Activated CD4-positive, alpha-beta T cell treated with anti-CD3 and anti-CD28 coated beads for 4 hours (primary cell): ENCODE measurements at regions not wholly inside any gene's neighbourhood (a gene's known extent, or its start where the extent isn't known, plus 50 kb on each side); places are given as distances from the start of the nearest gene placed in this dataset.
"Not testable (repeated sequence)": the region's sequence is repeated elsewhere in the genome, so short reads cannot be mapped to it uniquely, and the experiment has no call there.

ENCODE experiments used
- DNase-seq, 2 donors: peaks; one replicate each; pipeline ENCODE4 v3.0.0-alpha.2; 2020

DNA sequence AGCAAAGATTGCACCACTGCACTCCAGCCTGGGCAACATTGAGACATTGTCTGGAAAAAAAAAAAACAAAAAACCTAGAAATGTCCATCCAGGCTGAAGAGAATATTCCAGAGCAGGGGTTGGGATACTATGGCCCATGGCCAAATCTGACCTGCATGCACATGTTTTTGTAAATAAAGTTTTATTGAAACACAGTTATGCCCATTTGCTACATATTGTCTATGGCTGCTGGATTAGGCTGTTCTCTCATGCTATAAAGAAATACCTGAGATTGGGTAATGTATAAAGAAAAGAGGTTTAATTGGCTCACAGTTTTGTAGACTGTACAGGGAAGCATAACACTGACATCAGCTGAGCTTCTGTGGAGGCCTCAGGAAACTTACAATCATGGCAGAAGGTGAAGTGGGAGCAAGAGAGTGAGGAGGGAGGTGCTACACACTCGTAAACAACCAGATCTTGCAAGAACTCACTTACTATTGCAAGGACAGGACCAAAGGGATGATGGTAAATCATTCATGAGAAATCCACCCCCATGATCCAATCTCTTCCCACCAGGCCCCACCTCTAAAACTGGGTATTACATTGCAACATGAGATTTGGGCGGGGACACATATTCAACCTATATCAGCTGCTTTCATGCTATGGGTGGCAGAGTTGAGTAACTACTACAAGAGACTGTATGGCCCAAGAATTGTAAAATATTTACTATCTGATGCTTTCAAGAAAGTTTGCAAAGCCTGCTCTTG, 137.8 kb upstream of the ROPN1B start:
- not testable (repeated sequence) for DNase-seq

DNA sequence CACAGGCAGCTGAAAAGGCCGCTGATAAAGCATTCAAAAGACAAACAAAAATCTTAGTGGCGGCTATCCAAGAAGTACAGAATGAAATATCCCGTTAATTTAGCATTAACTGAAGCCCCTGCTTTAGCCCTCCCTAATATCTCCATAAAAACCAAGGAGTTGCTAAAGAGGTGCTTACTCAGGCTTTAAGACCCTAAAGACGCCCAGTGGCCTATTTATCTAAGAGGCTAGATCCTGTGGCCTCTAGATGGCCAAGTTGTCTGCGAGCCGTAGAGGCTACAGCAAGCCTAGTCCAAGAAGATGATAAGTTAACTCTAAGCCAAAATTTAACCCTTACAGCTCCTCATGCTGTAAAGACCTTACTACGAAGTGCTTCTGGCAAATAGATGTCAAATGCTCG, 133.4 kb upstream of the ROPN1B start:
- not testable (repeated sequence) for DNase-seq

DNA sequence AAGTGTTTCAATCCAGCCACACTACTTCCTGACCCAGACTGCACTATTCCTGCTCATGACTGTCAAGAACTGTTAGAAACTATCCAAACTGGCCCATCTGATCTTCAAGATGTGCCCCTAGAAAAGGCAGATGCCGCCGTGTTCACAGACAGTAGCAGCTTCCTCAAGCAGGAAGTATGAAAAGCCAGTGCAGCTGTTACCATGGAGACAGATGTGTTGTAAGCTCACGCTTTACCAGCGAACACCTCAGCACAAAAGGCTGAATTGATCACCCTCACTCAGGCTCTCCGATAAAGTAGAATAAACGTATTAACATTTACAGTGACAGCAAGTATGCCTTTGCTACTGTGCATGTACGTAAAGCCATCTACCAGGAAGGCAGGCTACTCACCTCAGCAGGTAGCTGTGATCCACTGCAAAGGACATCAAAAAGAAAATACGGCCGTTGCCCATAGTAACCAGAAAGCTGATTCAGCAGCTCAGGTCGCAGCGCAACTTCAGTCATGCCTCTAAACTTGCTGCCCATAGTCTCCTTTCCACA, 132.9 kb upstream of the ROPN1B start:
- DNase-seq: peak; percentile 8 to 29

DNA sequence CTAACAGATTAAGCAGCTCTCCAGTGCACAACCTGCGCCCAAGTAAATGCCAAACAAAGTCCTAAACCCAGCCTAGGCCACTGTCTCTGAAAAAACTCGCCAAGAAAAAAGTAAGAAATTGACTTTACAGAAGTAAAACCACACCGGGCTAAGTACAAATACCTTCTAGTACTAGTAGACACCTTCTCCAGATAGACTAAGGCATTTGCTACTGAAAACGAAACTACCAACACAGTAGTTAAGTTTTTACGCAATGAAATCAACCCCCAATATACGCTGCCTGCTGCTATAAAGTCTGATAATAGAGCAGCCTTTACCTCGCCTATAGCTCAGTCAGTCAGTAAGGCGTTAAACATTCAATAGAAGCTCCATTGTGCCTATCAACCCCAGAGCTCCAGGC, 132.2 kb upstream of the ROPN1B start:
- DNase-seq: not testable (repeated sequence)

DNA sequence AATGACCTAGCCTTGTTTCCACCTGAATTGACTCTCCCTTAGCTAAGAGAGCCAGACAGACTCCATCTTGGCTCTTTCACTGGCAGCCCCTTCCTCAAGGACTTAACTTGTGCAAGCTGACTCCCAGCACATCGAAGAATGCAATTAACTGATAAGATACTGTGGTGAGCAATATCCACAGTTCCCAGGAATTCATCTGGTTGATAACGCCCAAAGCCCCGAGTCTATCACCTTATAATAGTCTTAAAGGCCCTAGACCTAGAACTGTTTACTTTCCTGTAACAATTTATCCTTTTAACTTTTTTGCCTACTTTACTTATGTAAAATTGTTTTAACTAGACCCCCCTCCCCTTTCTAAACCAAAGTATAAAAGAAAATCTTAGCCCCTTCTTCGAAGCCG, 130.1 kb upstream of the ROPN1B start:
- DNase-seq: not testable (repeated sequence)

DNA sequence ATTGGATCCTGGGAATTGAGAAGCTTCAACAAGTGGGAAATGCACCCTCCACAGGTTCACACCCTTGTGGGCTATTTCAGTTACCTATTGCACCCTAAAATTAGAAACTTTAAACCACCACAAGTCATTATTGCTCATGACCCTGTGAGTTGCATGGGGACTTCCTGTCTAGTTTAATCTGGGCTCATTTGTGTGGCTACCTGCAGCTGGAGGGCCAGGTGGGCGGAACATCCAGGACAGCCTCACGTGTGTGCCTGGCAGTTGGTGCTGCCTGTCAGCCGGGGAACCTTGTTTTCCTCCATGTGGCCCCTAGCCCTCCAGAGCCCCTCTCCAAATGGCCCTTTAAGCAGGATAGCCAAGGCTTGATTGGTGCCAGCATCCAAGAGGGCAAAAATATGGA, 128.5 kb upstream of the ROPN1B start:
- DNase-seq: not testable (repeated sequence)

DNA sequence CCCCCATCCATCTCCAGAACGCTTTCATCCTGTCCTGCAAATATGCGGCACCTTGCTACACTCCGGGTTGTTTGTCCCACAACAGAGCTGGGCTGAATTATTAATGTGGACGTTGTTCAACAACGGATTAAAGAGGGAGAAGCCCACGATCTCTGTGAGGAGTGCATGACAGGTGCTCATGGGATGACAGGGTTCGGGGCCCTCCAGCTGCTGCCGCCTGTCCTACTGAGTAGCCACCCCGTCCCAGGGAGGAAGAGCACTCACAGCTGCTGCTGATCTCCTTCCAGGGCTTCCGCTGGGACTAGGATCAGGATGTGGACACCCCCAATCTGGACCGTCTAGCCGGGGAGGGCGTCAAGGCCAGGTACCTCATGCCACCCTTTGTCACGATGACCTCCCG, 121.0 kb upstream of the ROPN1B start:
- DNase-seq: not testable (repeated sequence)

DNA sequence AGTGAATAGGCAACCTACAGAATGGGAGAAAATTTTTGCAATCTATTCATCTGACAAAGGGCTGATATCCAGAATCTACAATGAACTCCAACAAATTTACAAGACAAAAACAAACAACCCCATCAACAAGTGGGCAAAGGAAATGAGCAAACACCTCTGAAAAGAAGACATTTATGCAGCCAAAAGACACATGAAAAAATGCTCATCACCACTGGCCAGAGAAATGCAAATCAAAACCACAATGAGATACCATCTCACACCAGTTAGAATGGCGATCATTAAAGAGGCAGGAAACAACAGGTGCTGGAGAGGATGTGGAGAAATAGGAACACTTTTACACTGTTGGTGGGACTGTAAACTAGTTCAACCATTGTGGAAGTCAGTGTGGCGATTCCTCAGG, 114.0 kb upstream of the ROPN1B start:
- not testable (repeated sequence) for DNase-seq

DNA sequence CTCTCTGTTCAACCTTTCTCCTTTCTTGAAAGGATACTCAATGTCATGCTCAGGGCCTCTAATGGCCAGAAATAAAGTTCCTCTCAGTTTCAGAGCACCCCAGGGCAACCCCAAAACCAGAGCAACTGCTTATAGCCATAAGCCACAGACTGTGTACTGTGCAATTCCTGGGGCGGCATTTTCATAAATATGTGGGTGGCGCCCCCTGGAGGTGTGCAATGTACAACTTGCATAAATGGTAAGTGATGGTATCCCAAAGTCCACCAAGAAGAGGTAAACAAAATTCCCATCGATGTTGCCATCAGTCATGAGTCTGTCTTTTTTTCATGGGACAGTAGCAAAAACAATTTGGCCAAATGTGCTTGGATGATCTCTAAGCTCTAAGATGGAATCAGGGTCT, 108.4 kb upstream of the ROPN1B start:
- not testable (repeated sequence) for DNase-seq

DNA sequence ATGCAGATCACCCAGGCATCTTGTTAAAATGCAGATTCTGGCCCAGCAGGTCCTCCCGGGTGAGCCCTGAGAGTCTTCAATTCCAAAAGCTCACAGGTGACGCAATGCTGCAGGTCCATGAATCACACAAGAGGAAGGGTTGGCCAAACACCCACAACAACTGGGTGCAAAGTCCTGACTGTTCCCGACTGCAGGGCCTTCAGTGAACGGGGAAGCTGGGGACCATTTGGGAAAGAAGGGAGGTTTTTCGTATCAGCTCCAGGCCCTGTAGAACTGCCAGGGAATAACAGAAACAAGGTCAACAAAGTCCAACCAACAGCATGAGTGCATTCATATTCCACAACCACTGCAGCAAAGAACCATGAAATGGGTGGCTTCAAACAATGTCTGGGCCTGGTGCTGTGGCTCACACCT, 106.1 kb upstream of the ROPN1B start:
- not testable (repeated sequence) for DNase-seq

DNA sequence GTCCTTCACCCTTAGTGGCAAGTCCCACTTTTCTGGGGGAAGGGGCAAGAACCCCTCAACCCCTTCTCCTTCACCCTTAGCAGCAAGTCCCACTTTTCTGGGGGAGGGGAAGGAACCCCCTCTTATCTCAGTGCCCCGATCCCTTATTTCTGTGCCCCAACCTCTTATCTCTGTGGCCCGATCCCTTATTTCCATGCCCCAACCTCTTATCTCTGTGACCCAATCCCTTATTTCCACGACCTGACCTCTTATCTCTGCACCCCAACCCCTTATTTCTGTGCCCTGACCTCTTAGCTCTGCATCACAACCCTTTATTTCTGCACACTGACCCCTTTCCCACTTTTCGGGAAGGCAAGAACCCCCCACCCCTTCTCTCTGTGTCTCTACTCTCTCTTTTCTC, 104.4 kb upstream of the ROPN1B start:
- not testable (repeated sequence) for DNase-seq

DNA sequence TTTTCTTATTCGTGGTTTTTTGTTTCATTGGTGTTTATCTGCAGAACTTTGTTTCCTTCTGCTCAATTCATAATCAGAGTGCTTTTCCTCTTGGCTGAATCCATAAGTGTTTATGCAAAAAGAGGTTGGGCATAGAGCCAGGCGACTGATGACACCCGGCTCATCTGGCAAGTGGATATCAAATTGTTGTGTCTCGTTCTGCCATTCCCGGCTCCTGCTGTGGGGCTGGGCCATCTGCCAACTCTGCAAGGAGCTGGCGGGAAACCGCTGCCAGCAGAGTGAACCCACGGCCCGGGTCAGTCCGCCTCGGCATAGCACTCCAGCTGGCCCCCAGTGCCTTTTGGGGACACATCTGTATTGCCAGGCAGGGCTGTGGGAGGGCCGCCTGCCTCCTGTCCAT, 83.0 kb upstream of the ROPN1B start:
- DNase-seq: not testable (repeated sequence)

DNA sequence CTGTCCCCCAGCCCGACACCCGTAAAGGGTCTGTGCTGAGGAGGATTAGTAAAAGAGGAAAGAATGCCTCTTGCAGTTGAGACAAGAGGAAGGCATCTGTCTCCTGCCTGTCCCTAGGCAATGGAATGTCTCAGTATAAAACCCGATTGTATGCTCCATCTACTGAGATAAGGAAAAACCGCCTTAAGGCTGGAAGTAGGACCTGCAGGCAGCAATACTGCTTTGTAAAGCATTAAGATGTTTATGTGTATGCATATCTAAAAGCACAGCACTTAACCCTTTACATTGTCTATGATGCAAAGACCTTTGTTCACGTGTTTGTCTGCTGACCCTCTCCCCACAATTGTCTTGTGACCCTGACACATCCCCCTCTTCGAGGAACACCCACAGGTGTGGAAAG, 69.8 kb upstream of the ROPN1B start:
- not testable (repeated sequence) for DNase-seq

DNA sequence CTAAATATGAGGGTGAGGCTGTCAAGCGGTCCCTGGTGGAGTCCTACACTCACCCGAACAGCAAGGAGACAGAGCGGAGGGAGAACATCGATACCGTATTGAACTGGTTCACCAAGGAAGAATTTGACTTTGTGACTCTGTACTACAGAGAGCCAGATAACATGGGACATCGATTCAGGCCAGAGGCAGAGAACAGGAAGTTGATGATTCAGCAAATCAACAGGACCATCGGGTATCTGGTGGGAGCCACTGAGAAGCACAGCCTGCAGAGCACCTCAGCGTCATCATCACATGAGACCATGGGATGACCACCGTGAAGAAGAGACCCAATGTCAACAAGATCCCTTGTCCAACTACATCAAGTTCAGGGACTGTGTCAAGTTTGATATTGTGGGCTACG, 67.5 kb upstream of the ROPN1B start:
- DNase-seq: not testable (repeated sequence)

DNA sequence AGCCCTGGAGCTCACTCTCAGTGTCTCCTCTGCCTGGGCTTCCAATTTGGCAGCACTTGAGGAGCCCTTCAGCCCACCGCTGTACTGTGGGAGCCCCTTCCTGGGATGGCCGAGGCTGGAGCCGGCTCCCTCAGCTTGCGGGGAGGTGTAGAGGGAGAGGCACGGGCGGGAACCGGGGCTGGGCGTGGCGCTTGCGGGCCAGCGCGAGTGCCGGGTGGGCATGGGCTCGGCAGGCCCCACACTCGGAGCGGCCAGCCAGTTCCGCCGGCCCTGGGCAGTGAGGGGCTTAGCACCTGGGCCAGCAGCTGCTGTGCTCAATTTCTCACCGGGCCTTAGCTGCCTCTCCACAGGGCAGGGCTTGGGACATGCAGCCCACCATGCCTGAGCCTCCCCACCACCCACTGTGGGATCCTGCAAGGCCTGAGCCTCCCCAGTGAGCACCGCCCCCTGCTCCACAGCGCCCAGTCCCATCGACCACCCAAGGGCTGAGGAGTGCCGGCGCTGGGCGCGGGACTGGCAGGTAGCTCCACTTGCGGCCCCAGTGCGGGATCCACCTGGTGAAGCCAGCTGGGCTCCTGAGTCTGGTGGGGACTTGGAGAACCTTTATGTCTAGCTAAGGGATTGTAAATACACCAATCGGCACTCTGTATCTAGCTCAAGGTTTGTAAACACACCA, 65.1 kb upstream of the ROPN1B start:
- DNase-seq: not testable (repeated sequence)

DNA sequence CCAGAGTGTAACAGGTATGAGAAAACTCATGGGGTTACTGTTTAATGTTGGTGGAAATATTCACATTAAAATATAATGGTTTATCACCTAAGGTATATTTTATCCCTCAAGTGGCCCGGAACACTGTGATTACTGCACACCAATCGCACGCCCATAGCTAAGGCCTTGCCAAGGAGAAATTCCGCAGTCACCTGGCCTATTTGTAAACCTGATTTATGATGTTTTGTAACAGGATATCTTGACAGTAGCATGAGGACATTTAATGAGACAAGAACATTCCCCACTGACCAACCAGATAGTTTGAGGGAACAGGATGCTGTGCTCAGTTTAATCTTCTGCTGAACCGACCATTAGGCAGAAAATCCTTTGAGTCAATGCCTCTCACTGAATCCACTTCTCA, 61.7 kb upstream of the ROPN1B start:
- not testable (repeated sequence) for DNase-seq

DNA sequence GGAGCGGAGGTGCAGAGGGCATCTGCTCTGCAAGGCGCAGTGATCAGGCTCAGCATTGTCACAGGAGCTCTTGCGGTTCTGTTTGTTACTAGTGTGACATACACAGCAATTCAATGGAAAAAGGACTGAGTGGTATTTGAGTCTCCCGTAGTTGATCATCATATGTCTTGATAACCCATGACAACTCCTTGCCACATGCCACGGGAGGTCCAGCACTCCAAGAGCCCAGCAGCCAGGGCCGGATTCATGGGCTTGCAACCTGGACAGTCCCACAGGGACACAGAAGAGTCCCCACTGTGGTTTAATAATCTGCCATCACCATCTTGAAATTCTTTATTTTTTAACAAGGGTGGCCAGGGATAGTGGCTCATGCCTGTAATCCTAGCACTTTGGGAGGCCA, 58.1 kb upstream of the ROPN1B start:
- DNase-seq: not testable (repeated sequence)

DNA sequence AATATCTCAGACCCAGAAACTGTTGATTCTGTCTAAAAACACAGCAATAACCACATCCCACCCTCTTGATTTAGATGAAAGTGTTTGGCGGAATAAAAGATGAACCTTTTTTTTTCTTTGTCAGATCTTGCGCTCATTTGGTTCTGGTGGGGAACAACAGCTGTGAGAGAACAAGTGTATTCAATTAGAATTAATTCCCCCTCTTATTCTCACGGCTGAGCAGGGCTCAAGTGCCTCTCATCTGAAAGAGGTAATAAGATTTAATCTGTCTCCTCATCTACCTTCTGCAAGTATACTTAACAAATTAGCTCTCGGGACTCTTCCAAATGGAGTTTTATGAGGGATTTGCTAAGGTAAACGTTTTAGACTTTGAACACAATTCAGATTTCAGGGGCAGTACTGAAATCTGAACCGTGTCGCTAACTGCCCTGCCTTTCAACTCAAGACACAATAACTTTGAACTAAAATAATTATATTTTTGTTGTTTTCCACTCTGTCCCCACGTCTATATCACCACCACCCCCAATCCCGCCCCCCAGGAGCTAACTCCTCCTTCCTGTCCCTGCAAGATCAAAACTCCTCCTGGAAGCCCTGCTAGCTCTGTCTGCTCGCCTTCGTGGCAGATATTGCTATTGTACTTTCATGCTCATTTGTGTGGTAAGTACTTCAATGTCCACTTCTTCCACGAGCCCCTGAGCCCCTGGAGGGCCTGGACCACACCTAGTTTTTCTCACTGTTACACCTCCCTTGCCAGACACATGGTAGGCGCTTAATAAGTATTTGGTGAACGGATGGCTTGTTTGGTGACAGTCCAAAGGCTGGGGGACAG, 54.2 kb upstream of the ROPN1B start:
- not testable (repeated sequence) for DNase-seq

DNA sequence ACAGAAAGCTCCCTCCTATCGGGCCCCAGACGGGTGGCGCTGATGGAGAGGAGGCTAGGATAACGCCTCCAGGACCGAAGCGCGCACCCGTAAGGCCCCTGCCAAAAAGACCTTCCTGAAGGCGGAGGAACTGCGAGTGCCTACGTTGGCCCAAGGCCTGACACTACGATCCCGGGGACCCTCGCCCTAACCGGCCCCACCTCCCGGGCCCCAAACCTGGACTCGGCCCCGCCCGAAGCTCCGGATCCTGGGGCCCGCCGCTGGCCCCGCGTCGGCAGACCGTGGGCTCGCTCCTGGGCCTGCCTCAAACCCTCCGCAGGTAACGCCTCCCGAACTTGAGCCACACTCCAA, 53.6 kb upstream of the ROPN1B start:
- not testable (repeated sequence) for DNase-seq

DNA sequence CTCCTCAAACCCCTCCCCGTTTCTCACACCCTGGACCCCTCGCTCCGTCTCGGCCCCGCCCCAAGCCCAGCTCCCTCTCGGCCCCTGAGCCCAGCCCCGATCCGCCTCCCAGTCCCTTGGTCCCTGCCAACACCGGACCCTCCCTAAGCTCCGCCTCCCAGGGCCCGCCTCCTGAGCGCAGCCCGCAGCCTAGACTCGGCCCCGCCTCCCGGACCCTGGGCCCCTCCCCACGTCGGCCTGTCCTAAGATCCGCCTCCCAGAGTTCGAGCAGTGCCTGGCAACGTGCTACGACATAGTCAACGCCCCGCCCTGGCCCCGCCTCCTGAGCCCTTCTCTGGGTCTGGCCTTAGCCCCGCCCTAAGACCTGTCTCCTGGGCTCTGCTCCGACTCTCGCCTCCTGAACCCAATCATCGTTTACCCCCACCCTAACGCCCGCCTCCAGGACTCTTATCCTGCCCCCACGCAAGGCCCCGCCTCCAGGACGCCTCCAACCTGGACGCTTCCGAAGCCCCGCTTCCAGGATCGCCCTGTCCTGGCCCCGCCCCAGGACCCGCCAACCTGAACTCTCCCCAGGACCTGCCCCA, 53.1 kb upstream of the ROPN1B start:
- peak; percentile 99 for DNase-seq

DNA sequence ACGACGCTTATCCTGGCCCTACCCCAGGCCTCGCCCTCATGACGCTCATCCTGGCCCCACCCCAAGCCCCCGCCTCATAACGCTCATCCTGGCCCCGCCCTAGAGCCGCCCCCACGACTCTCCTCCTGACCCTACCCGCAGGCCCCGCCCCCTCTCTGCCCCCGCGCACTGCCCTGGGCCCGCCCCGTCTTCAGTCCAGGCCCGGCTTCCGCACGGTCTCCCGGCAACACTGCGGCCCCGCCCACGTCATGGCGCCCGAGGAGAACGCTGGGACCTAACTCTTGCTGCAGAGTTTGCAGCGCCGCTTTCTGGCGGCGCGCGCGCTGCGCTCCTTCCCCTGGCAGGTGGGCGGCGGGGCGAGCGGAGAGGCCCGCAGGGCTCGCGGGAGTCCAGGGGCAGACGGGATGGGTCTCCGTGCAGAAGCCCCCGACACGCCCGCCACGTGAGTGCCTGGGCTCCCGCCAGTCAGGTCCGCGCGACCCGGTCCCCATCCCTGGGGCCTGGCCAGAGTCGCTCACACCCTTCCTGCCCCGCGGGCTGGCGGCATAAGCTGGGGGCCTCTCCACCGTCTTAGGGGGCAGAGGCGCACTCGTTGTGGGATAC, 52.5 kb upstream of the ROPN1B start:
- DNase-seq: peak in 1 of 2 donors; percentile 97

DNA sequence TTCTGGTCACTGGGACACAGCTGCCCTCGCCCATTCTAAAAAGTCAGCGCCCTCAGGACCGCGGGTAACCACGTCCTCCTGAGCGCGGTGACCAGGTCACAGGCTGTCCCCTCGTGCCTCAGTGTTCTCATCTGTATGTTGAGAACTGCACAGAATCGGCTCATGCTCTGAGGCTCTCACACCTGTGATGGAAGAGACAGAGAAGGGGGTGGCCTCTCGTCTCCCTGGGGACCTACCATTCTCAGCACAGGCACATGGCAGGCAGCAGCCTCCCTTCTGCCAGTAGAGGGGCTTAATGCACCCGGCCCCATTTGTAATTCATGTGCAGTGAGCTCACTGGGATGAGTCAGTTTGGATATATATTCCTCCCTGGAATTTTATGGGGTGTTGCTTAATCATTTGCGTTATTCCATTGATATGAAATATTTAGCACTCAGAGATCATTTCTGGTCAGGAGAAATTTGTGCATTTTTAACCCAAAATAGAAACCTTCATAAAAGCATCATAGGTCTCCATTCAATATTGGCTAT, 51.9 kb upstream of the ROPN1B start:
- peak; percentile 13 to 21 for DNase-seq
